Liver (tissue), 3 donors: ENCODE measurements at regions not wholly inside any gene's neighbourhood (a gene's known extent, or its start where the extent isn't known, plus 50 kb on each side); places are given as distances from the start of the nearest gene placed in this dataset.

ENCODE experiments used
- EGR1 ChIP-seq, 2 donors: IDR thresholded peaks; 2 replicates each; pipeline ENCODE4 v1.6.1; 2016 to 2018; ENCODE audit warnings: antibody characterized with exemption in 2 of 2, low read depth in 2 of 2
- HNF4G ChIP-seq: IDR thresholded peaks from 2 replicates; pipeline ENCODE4 v1.6.1; 2016; ENCODE audit warnings: antibody characterized with exemption
- JUND ChIP-seq, 2 donors: IDR thresholded peaks; 2 replicates each; pipeline ENCODE4 v1.6.1; 2016; ENCODE audit warnings: antibody characterized with exemption in 2 of 2
- RAD21 ChIP-seq, 2 donors: IDR thresholded peaks; 2 replicates each; pipeline ENCODE4 v1.6.1; 2016; ENCODE audit warnings: antibody characterized with exemption in 2 of 2, mild to moderate bottlenecking in 2 of 2
- TF ChIP-seq, protein P1 (sequence below): fragments of 150-350 bp; IDR thresholded peaks from 2 replicates; pipeline ENCODE4 v1.5.1; 2017; ENCODE audit warnings: improper control_type of control experiment, low read depth, low read length; ENCODE audit not compliant: missing input control
- TF ChIP-seq, protein P2 (sequence below): IDR thresholded peaks from 2 replicates; pipeline ENCODE4 v1.6.1; 2016; ENCODE audit warnings: antibody characterized with exemption
- donor health status: healthy.
- donor health status: healthy.

DNA sequence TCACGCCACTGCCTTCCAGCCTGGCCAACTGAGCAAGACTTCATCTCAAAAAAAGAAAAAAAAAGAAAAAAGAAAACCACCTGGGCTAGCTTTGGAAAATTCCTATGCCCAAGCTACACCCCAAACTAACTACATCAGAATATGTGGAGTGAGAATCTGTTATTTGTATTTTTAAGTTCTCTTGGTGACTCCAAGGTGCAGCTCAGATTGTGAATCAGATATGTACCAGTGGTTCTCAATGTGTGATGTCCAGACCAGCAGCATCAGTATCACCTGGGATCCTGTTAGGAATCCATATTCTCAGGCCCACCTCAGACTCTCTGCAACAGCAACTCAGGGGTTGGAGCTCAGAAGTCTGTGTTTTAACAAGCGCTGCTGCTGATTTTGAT is 376.8 kb downstream of the EDEM1 start:
- TF ChIP-seq JUND (IDR thresholded peaks at IDR 0.05) (no peak), HNF4G (no peak), EGR1 (IDR thresholded peaks at IDR 0.05; ENCODE audit: low read depth in 2 of 2) (no peak), RAD21 (IDR thresholded peaks at IDR 0.05) (no peak)
- TF ChIP-seq, protein P1, sequence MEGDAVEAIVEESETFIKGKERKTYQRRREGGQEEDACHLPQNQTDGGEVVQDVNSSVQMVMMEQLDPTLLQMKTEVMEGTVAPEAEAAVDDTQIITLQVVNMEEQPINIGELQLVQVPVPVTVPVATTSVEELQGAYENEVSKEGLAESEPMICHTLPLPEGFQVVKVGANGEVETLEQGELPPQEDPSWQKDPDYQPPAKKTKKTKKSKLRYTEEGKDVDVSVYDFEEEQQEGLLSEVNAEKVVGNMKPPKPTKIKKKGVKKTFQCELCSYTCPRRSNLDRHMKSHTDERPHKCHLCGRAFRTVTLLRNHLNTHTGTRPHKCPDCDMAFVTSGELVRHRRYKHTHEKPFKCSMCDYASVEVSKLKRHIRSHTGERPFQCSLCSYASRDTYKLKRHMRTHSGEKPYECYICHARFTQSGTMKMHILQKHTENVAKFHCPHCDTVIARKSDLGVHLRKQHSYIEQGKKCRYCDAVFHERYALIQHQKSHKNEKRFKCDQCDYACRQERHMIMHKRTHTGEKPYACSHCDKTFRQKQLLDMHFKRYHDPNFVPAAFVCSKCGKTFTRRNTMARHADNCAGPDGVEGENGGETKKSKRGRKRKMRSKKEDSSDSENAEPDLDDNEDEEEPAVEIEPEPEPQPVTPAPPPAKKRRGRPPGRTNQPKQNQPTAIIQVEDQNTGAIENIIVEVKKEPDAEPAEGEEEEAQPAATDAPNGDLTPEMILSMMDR: no peak
- TF ChIP-seq, protein P2, sequence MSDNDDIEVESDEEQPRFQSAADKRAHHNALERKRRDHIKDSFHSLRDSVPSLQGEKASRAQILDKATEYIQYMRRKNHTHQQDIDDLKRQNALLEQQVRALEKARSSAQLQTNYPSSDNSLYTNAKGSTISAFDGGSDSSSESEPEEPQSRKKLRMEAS: no peak
